T-helper 2 cell (primary cell): ENCODE measurements at regions not wholly inside any gene's neighbourhood (a gene's known extent, or its start where the extent isn't known, plus 50 kb on each side); places are given as distances from the start of the nearest gene placed in this dataset.

Experiments
- DNase-seq, 5 experiments: peaks; one replicate each; pipeline versions ENCODE4 v3.0.0 to v3.0.0-alpha.2; 2012 to 2022

DNA sequence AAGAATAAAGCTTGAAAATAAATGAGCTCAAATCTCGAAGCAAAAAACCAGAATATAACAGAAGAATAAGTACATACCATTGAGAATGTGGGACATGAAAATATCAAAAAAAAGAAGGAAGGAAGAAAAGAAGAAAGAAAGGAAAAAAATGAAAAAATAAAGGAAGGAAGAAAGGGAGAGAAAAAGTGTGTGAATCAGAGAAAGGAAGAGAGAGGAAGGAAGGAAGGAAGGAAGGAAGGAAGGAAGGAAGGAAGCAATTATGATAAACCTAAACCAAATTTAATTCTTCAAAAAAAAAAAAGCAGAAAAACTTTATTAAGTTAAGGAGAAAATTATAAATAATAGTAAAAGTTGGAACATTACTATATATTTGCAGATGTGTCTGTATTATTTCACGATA lies 949.8 kb downstream of the NLGN4X start:
- no peak for DNase-seq

GRCh38 chrX:5265324-5265850 lies 963.3 kb downstream of the NLGN4X start:
- no peak for DNase-seq

- DNase-seq: no peak
These were observed 978.6 kb downstream of the NLGN4X start for GRCh38 chrX:5250106-5250505.

- DNase-seq: no peak
These were observed 986.4 kb downstream of the NLGN4X start for GRCh38 chrX:5242091-5242790.

GRCh38 chrX:5236749-5237148 lies 991.9 kb downstream of the NLGN4X start:
- DNase-seq: no peak

GRCh38 chrX:5236096-5236495 lies 992.6 kb downstream of the NLGN4X start:
- no peak for DNase-seq

GRCh38 chrX:5233830-5234229 lies 994.8 kb downstream of the NLGN4X start:
- no peak for DNase-seq

- no peak for DNase-seq
These were observed 1008.2 kb downstream of the NLGN4X start for GRCh38 chrX:5220421-5220820.

- no peak for DNase-seq
These were observed 1033.9 kb downstream of the NLGN4X start for GRCh38 chrX:5194806-5195205.

DNA sequence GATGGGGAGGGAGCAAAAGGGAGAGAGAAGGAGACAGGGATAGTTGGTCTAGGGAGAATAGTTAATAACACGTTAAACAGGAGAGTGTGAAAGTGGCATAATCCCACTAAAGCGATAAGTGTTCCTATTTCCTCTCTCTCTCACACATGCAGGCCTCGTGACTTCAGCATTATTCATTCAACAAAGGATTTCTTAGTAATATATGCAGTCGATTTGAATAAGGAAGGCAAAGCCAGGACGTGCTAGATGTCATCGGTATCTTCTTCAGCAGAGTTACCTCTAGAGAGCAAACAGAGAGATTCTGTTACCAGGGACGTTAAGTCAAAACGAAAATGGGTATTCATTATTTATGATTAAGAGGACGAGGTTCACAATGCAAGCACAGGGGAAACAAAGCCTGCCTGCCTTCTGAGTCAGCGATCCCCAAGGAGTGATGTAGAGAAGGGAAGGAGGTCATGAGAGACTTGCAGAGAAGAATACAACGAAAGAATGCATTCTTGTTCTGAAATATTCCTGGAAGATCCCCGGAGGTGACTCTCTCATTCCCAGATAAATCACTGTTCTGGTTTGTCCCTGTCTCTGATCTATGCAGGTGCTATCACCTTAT lies 1048.4 kb downstream of the NLGN4X start:
- no peak for DNase-seq

GRCh38 chrX:5176766-5177165 lies 1051.9 kb downstream of the NLGN4X start:
- no peak for DNase-seq

GRCh38 chrX:5163663-5164062 lies 1065.0 kb downstream of the NLGN4X start:
- DNase-seq: no peak

DNA sequence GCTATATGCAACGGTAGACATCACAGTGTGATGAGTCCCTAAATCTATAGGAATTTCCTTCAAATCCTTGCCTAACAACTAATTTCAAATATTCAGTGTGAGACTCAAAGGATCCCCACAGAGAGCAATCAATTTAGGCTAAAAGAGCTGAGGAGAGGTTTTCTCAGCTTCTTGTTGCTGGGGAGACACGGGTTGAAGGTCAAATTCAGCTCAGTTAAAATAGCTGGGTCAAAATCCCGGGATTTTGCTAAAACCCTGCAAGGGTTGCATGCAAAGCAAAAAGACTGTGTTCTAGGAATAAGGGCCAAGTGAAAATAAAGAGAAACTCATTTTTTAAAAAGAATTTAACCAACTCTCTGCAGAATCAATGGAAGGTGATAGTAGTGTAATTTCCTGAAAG lies 1073.4 kb downstream of the NLGN4X start:
- no peak for DNase-seq

DNA sequence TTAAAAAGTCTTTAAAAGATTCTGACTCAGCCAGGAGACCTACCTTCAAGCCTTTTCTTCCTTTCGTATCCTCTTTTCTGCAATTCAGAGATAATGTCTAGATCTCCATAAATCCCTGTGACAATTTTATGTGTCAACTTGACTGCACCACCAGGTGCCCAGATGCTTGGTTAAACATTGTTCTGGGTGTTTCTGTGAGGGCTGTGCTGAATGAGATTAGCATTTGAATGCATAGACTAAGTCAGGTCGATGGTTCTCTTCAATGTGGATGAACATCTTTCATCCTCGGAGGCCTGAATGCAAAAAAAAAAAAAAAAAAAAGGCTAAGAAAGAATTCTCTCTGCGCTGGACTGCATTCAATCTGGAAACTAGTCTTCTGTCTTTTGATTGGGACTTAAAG lies 1082.7 kb downstream of the NLGN4X start:
- no peak for DNase-seq

GRCh38 chrX:5142644-5143043 lies 1086.0 kb downstream of the NLGN4X start:
- DNase-seq: no peak

- no peak for DNase-seq
These were observed 1106.4 kb downstream of the NLGN4X start for GRCh38 chrX:5122181-5122678.

- no peak for DNase-seq
These were observed 1110.9 kb downstream of the NLGN4X start for GRCh38 chrX:5117816-5118215.

DNA sequence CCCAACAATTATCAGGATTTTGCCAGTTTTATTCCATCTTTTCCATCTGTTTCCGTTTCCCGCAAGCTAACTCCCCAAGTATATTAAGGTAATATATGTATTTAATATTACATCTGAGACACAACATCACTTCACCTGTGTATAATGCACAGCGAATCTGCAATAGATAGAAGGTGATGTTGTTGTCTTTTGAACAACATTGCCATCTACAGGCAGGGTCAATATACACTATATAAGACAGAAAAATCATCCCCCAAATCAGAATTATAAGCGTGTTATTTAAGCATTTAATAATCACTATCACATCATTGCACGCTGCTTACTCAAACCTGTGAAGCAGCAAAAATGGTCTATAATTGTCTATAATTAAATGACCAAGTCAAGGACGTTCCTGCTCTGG lies 1115.5 kb downstream of the NLGN4X start:
- DNase-seq: no peak

DNA sequence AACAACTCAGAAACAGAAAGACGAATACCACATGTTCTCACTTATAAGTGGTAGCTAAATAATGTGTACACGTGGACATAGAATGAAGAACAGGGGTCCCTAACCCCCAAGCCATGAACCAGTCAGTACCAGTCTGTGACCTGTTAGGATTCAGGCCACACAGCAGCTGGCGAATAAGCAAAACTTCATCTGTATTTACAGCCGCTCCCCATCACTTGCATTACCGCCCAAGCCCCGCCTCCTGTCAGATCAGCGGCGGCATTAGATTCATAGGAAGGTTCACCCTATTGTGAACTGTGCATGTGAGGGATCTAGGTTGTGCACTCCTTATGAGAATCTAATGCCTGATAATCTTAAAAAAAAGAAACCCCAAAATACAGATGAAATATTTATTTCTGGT lies 1128.7 kb downstream of the NLGN4X start:
- DNase-seq: no peak

DNA sequence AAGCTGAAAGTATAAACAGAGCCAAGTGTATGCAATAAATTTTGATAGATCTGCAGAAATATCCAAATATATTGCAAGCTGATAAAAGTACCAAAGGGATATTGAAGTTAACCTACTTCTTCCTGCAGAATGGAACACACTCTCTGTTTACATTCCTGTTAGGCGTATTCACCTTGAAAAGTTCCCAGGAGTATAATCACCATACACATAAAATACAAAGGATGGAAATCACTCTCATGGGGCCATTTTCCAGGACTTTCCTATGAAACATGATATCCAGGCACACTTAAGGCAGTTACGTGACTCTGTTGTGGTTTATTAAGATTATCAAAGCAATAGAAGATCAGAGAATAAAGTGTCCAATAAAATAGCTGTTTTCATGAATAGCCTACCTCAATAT lies 1142.3 kb downstream of the NLGN4X start:
- no peak for DNase-seq

DNA sequence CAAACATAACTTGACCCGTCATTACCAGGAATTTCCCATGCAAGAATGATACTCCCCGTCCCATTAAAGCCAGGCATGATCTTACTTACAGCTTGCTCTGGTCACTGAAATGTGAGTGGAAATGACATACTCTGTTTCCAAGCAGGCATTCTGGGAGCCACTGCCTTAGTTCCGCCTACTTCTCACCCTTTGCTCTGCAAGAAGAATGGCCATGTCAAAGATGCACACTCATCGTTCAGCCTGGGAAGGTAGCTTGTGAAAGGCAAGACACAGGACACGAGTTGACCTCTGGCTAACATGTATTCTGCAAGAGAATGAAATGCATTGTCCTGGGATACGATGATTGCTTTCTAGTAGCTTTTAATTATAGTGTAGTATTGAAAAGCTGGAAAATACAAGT lies 1144.4 kb downstream of the NLGN4X start:
- no peak for DNase-seq

DNA sequence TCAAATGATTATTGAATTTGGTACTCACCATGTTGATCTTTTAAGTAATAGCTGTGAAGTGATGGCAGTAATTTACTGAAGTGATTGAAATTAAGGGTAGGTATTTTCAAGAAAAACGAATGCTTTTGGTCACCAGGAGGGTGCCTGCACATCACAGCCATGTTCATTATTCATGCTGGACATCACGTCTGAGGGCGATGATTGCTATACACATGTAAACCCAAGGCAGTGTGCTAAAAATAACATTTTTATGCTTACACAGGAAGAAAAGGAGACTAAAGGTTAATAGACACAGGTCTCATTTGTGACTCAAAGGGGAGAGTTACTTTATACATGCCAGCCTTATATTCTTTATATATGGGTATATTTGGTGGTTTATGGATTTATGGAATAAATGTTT lies 1146.0 kb downstream of the NLGN4X start:
- DNase-seq: no peak

GRCh38 chrX:5080791-5081190 lies 1147.9 kb downstream of the NLGN4X start:
- no peak for DNase-seq

DNA sequence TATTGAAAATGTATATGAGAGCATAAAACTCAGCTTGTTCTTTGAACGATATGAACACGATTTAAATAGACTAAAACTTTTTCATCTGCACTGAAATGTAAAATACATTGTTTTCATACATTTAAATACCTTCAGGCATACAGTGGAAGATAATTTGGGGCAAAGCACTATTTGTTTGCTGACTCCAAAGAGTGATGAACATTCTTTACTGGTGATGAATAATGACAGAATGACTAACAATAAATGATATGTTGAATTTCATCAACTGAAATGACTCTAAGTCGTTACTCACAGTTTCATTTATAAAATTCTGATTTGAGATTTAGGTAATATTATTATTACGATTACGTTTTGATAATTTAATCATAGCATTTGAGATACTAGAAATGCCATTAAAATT lies 1160.1 kb downstream of the NLGN4X start:
- no peak for DNase-seq
